ENCODE measurements at regions not wholly inside any gene's neighbourhood (a gene's known extent, or its start where the extent isn't known, plus 50 kb on each side); places are given as distances from the start of the nearest gene placed in this dataset.

GRCh38 chr5:98604721-98605425, 168.6 kb upstream of the RGMB start:
- H3K4me3 ChIP-seq (replicated peaks; ENCODE audit: insufficient read depth, low read length), result no peak overlapping the region
- no peaks in the 10 kb centered on the region for H3K27me3 ChIP-seq (ENCODE audit: insufficient read depth, poor library complexity, severe bottlenecking)
- no peak for DNase-seq (ENCODE audit: low read depth in 1 of 2, low spot score in 1 of 2)
- H3K27ac ChIP-seq (replicated peaks), result no peak overlapping the region
- no peak for TF ChIP-seq GABPA (IDR thresholded peaks at IDR 0.05; ENCODE audit: low read depth)
- TF ChIP-seq SPI1 (IDR thresholded peaks at IDR 0.05; ENCODE audit: borderline replicate concordance, low read depth), result no peak
- TF ChIP-seq POLR2AphosphoS5 (IDR thresholded peaks at IDR 0.05; ENCODE audit: low read depth), result no peak
- TF ChIP-seq, protein P1, sequence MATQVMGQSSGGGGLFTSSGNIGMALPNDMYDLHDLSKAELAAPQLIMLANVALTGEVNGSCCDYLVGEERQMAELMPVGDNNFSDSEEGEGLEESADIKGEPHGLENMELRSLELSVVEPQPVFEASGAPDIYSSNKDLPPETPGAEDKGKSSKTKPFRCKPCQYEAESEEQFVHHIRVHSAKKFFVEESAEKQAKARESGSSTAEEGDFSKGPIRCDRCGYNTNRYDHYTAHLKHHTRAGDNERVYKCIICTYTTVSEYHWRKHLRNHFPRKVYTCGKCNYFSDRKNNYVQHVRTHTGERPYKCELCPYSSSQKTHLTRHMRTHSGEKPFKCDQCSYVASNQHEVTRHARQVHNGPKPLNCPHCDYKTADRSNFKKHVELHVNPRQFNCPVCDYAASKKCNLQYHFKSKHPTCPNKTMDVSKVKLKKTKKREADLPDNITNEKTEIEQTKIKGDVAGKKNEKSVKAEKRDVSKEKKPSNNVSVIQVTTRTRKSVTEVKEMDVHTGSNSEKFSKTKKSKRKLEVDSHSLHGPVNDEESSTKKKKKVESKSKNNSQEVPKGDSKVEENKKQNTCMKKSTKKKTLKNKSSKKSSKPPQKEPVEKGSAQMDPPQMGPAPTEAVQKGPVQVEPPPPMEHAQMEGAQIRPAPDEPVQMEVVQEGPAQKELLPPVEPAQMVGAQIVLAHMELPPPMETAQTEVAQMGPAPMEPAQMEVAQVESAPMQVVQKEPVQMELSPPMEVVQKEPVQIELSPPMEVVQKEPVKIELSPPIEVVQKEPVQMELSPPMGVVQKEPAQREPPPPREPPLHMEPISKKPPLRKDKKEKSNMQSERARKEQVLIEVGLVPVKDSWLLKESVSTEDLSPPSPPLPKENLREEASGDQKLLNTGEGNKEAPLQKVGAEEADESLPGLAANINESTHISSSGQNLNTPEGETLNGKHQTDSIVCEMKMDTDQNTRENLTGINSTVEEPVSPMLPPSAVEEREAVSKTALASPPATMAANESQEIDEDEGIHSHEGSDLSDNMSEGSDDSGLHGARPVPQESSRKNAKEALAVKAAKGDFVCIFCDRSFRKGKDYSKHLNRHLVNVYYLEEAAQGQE (IDR thresholded peaks at IDR 0.05; ENCODE audit: insufficient replicate concordance, low read depth), result no peak
- TF ChIP-seq, protein P2, sequence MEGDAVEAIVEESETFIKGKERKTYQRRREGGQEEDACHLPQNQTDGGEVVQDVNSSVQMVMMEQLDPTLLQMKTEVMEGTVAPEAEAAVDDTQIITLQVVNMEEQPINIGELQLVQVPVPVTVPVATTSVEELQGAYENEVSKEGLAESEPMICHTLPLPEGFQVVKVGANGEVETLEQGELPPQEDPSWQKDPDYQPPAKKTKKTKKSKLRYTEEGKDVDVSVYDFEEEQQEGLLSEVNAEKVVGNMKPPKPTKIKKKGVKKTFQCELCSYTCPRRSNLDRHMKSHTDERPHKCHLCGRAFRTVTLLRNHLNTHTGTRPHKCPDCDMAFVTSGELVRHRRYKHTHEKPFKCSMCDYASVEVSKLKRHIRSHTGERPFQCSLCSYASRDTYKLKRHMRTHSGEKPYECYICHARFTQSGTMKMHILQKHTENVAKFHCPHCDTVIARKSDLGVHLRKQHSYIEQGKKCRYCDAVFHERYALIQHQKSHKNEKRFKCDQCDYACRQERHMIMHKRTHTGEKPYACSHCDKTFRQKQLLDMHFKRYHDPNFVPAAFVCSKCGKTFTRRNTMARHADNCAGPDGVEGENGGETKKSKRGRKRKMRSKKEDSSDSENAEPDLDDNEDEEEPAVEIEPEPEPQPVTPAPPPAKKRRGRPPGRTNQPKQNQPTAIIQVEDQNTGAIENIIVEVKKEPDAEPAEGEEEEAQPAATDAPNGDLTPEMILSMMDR (IDR thresholded peaks at IDR 0.05; ENCODE audit: insufficient read depth, low read length), result no peak

- no peaks in the 10 kb centered on the region for H3K27me3 ChIP-seq (ENCODE audit: insufficient read depth, poor library complexity, severe bottlenecking)
- DNase-seq (ENCODE audit: low read depth in 1 of 2, low spot score in 1 of 2), result no peak
- H3K27ac ChIP-seq (replicated peaks), result no peak overlapping the region
- TF ChIP-seq GABPA (IDR thresholded peaks at IDR 0.05; ENCODE audit: low read depth) (no peak), SPI1 (IDR thresholded peaks at IDR 0.05; ENCODE audit: borderline replicate concordance, low read depth) (no peak), POLR2AphosphoS5 (IDR thresholded peaks at IDR 0.05; ENCODE audit: low read depth) (no peak)
- TF ChIP-seq, protein P1 (IDR thresholded peaks at IDR 0.05; ENCODE audit: insufficient replicate concordance, low read depth), result no peak
- TF ChIP-seq, protein P2 (IDR thresholded peaks at IDR 0.05; ENCODE audit: insufficient read depth, low read length), result no peak
- H3K4me3 ChIP-seq (replicated peaks; ENCODE audit: insufficient read depth, low read length), result no peak overlapping the region
These were observed 168.0 kb upstream of the RGMB start for GRCh38 chr5:98605426-98605825.

- Histone ChIP-seq H3K27ac (replicated peaks) (no peak overlapping the region), H3K27me3 (ENCODE audit: insufficient read depth, poor library complexity, severe bottlenecking) (no peaks in the 10 kb centered on the region), H3K4me3 (replicated peaks; ENCODE audit: insufficient read depth, low read length) (no peak overlapping the region)
- no peak for DNase-seq (ENCODE audit: low read depth in 1 of 2, low spot score in 1 of 2)
- TF ChIP-seq, protein P2 (IDR thresholded peaks at IDR 0.05; ENCODE audit: insufficient read depth, low read length), result no peak
- TF ChIP-seq, protein P1 (IDR thresholded peaks at IDR 0.05; ENCODE audit: insufficient replicate concordance, low read depth), result no peak
- no peak for TF ChIP-seq GABPA (IDR thresholded peaks at IDR 0.05; ENCODE audit: low read depth)
- TF ChIP-seq POLR2AphosphoS5 (IDR thresholded peaks at IDR 0.05; ENCODE audit: low read depth), result no peak
- no peak for TF ChIP-seq SPI1 (IDR thresholded peaks at IDR 0.05; ENCODE audit: borderline replicate concordance, low read depth)
These were observed 166.5 kb upstream of the RGMB start for GRCh38 chr5:98606961-98607360.
